Putamen (tissue), 1 donor: ENCODE measurements at regions not wholly inside any gene's neighbourhood (a gene's known extent, or its start where the extent isn't known, plus 50 kb on each side); places are given as distances from the start of the nearest gene placed in this dataset.

Experiments used
- DNase-seq: peaks from one replicate; pipeline ENCODE4 v3.0.0-alpha.2; 2016; ENCODE audit warnings: low spot score

DNA sequence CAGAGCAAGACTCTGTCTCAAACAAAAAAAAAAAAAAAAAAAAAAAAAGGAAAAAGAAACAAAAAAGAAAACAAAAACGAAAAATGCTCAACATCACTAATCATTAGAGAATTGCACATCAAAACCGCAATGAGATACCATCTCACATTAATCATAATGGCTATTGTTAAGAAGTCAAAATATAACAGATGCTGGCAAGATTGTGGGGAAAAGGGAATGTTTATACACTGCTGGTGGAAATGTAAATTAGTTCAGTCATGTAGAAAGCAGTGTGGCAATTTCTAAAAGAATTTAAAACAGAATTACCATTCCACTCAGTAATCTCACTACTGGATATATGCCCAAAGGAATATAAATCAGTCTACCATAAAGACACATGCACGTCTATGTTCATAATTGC lies 50.4 kb upstream of the PRR16 start:
- DNase-seq = no peak
